GM12878 (cell line): ENCODE measurements at regions not wholly inside any gene's neighbourhood (a gene's known extent, or its start where the extent isn't known, plus 50 kb on each side); places are given as distances from the start of the nearest gene placed in this dataset.

Experiments used
- TF ChIP-seq, protein P1 (sequence below): fragments of 450-650 bp; IDR thresholded peaks from 2 replicates; pipeline ENCODE4 v1.6.1; 2018; ENCODE audit warnings: mild to moderate bottlenecking, low read depth, moderate library complexity; ENCODE audit not compliant: partially characterized antibody
- TF ChIP-seq, protein P2 (sequence below): IDR thresholded peaks from 2 replicates; pipeline ENCODE4 v1.6.1; 2012; ENCODE audit warnings: improper control_type of control experiment, low read depth, low read length; ENCODE audit not compliant: insufficient replicate concordance

DNA sequence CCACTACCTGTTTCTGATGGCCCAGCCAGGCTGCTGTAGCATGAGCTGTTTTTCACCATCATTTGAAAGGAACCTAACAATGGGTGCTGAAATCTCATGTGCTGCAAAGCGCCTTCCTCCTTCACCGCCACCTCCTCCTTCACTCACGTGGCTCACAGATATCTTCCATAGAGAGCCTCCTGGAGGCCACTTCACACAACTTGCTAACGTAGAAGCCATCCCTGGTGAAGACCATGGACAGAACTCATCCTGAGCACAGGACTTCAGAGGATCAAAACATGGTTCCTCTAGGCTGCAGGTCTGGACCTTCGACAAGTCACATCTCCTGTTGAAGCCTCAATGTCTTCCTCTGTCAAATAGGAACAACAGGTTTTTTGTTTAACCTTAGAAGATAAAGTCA is 155.5 kb upstream of the RAD23B start (continued):
- TF ChIP-seq, protein P1, sequence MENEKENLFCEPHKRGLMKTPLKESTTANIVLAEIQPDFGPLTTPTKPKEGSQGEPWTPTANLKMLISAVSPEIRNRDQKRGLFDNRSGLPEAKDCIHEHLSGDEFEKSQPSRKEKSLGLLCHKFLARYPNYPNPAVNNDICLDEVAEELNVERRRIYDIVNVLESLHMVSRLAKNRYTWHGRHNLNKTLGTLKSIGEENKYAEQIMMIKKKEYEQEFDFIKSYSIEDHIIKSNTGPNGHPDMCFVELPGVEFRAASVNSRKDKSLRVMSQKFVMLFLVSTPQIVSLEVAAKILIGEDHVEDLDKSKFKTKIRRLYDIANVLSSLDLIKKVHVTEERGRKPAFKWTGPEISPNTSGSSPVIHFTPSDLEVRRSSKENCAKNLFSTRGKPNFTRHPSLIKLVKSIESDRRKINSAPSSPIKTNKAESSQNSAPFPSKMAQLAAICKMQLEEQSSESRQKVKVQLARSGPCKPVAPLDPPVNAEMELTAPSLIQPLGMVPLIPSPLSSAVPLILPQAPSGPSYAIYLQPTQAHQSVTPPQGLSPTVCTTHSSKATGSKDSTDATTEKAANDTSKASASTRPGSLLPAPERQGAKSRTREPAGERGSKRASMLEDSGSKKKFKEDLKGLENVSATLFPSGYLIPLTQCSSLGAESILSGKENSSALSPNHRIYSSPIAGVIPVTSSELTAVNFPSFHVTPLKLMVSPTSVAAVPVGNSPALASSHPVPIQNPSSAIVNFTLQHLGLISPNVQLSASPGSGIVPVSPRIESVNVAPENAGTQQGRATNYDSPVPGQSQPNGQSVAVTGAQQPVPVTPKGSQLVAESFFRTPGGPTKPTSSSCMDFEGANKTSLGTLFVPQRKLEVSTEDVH: no peak
- TF ChIP-seq, protein P2, sequence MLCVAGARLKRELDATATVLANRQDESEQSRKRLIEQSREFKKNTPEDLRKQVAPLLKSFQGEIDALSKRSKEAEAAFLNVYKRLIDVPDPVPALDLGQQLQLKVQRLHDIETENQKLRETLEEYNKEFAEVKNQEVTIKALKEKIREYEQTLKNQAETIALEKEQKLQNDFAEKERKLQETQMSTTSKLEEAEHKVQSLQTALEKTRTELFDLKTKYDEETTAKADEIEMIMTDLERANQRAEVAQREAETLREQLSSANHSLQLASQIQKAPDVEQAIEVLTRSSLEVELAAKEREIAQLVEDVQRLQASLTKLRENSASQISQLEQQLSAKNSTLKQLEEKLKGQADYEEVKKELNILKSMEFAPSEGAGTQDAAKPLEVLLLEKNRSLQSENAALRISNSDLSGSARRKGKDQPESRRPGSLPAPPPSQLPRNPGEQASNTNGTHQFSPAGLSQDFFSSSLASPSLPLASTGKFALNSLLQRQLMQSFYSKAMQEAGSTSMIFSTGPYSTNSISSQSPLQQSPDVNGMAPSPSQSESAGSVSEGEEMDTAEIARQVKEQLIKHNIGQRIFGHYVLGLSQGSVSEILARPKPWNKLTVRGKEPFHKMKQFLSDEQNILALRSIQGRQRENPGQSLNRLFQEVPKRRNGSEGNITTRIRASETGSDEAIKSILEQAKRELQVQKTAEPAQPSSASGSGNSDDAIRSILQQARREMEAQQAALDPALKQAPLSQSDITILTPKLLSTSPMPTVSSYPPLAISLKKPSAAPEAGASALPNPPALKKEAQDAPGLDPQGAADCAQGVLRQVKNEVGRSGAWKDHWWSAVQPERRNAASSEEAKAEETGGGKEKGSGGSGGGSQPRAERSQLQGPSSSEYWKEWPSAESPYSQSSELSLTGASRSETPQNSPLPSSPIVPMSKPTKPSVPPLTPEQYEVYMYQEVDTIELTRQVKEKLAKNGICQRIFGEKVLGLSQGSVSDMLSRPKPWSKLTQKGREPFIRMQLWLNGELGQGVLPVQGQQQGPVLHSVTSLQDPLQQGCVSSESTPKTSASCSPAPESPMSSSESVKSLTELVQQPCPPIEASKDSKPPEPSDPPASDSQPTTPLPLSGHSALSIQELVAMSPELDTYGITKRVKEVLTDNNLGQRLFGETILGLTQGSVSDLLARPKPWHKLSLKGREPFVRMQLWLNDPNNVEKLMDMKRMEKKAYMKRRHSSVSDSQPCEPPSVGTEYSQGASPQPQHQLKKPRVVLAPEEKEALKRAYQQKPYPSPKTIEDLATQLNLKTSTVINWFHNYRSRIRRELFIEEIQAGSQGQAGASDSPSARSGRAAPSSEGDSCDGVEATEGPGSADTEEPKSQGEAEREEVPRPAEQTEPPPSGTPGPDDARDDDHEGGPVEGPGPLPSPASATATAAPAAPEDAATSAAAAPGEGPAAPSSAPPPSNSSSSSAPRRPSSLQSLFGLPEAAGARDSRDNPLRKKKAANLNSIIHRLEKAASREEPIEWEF: no peak
